ENCODE measurements at regions not wholly inside any gene's neighbourhood (a gene's known extent, or its start where the extent isn't known, plus 50 kb on each side); places are given as distances from the start of the nearest gene placed in this dataset.

DNA sequence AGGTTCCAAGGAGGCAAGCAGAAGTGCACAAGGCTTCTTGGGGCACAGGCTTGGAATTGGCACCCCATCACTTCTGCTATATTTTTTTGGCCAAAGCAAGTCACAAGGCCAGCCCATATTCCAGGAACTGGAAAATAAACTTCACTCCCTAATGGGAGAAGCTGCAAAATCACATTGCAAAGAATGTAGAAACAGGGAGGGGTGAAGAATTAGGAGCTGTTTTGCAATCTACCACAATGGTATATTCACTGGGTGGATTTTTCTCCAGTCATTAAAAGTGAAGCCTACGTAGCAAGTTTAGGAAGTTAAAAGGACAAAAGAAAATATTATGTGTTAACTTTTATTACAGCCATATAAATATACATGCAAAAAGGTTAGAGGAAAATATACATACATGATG lies 464.8 kb downstream of the COG6 start:
- Mint-ChIP-seq H3K9me3 (peaks cover 7% of the 10 kb centered on the region), H3K27me3 (no peaks in the 10 kb centered on the region), H3K4me1 (peaks cover 13% of the 10 kb centered on the region), H3K36me3 (peaks cover 9% of the 10 kb centered on the region), H3K4me3 (no peak overlapping the region), H3K27ac (no peak overlapping the region)
- CTCF ChIA-PET = interaction anchor here (0.8 kb wide), 1 partner anchor 322 kb away, joined by 3 read pairs; no protein-coding TSS in a partner anchor
- DNase-seq = no peak

DNA sequence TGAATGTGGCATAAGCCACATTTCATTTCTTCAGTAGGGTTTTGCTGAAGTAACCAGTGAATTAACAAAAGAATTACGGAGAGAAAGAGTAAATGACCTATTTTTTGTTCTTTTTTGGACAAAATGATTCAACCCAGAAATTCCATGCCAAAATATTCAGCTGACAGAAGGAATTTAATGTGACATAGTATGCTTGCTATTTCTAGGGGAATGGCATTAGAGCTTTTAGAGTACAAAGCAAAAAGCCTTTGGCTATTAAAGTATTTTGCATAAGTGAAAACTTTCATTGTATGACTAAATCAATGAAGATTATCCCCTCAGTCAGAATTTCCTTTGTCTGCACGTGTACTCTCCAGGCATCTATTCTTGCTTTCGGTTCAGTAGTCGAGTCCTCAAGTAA lies 465.3 kb downstream of the COG6 start:
- peaks cover 14% of the 10 kb centered on the region for H3K4me1 Mint-ChIP-seq
- no peak for DNase-seq
- H3K27ac Mint-ChIP-seq = no peak overlapping the region
- CTCF ChIA-PET = no interaction called here
- H3K9me3 Mint-ChIP-seq = peaks cover 7% of the 10 kb centered on the region
- H3K4me3 Mint-ChIP-seq = no peak overlapping the region
- no peaks in the 10 kb centered on the region for H3K27me3 Mint-ChIP-seq
- peaks cover 9% of the 10 kb centered on the region for H3K36me3 Mint-ChIP-seq

DNA sequence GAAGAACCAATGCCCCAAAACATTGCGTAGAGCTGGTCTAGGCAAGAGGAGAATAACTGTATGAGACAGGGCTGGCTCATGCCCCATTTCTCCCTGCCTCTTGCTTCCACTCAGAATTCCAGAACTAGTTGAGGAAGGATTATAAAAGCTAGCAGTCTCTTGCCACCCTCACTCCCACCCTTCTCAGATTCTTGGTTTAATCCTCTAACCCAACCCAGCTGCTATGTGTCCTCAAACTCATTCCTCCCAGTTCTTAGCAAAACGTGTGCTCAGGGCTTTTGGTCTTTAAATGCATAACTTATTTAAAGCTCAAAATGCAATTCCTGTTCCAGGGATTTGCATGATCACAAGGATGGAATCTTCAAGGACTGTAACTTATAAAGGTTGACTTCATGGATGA lies 466.3 kb downstream of the COG6 start:
- CTCF ChIA-PET = interaction anchor here (0.6 kb wide), 1 partner anchor 344 kb away, joined by 3 read pairs; no protein-coding TSS in a partner anchor
- Mint-ChIP-seq H3K4me1 (peaks cover 14% of the 10 kb centered on the region), H3K36me3 (peaks cover 9% of the 10 kb centered on the region), H3K9me3 (peaks cover 7% of the 10 kb centered on the region), H3K27me3 (no peaks in the 10 kb centered on the region), H3K4me3 (no peak overlapping the region), H3K27ac (no peak overlapping the region)
- DNase-seq = no peak

DNA sequence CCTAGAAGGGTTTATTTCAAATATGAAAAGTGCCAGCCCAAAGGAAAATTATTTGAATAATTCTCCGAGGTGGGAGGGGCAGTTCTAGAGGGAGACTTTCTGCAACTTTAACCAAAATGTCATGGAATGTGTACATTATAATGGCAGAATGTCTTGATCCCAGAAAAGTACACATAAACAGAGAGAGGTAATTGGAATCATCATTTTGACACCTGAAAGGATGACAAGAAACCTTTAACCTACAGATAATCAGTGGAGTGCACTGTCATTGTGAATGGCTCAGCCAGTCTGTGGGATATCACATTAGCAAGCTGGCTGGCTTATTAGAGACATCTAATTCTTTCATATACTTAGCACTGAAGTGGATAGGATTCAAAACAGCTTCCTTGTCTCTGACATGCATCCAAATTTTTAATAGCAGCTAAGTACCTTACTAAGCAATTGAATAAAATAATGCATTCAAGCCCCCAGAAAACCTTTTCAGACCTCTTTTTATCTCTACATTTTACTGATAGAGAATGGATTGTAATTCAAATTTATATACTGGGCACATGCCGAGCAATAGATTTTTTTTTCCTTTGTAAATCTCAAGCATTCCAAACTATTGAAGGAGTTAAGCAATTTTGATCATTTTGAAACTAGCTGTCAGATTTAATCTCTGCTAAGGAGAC lies 468.6 kb downstream of the COG6 start:
- Mint-ChIP-seq H3K27ac (no peak overlapping the region), H3K27me3 (no peaks in the 10 kb centered on the region), H3K4me1 (peaks cover 36% of the 10 kb centered on the region), H3K9me3 (peaks cover 17% of the 10 kb centered on the region), H3K4me3 (no peak overlapping the region), H3K36me3 (peaks cover 22% of the 10 kb centered on the region)
- CTCF ChIA-PET = no interaction called here
- no peak for DNase-seq

DNA sequence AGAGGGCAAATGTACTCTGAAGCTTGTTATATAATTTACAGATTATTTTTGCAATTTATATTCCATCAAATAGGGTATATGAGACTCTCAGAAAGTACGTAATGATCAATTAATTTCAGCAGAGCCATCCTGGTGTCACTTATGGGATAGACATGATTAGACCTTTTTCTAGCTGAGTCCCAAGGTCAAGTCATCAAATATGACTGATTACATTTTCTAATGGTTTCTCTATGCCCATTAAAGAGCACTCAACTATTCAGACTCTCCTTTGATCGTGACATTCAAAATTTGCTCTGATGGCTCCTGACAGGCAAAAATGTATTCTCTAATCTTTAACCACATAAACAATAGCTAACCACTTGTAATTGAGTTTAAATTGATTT lies 469.2 kb downstream of the COG6 start:
- Mint-ChIP-seq H3K27ac (no peak overlapping the region), H3K4me1 (peaks cover 40% of the 10 kb centered on the region), H3K4me3 (no peak overlapping the region), H3K9me3 (peaks cover 19% of the 10 kb centered on the region), H3K36me3 (peaks cover 19% of the 10 kb centered on the region), H3K27me3 (no peaks in the 10 kb centered on the region)
- CTCF ChIA-PET = no interaction called here
- no peak for DNase-seq

DNA sequence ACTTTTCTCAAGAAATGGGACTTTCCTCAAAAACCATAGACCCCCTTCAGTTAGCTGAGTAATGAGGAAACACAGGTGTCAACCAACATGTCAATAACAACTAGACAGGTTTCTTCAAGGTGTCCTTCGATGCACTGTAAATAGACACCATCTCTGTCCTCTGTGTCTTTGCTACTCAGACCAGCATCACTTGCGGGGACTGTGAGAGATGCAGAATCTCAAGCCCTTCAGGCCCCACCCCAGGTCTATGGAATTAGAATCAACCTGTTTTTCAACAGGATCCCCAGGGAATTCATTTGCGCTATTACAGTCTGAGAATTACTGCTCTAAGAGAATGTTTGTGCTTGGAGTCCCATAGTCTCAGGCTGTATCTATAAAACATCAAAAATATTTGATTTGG lies 469.9 kb downstream of the COG6 start:
- no peak overlapping the region for H3K27ac Mint-ChIP-seq
- no peak for DNase-seq
- peaks cover 19% of the 10 kb centered on the region for H3K36me3 Mint-ChIP-seq
- peaks cover 20% of the 10 kb centered on the region for H3K9me3 Mint-ChIP-seq
- H3K4me1 Mint-ChIP-seq = peaks cover 41% of the 10 kb centered on the region
- CTCF ChIA-PET = no interaction called here
- H3K4me3 Mint-ChIP-seq = no peak overlapping the region
- no peaks in the 10 kb centered on the region for H3K27me3 Mint-ChIP-seq

DNA sequence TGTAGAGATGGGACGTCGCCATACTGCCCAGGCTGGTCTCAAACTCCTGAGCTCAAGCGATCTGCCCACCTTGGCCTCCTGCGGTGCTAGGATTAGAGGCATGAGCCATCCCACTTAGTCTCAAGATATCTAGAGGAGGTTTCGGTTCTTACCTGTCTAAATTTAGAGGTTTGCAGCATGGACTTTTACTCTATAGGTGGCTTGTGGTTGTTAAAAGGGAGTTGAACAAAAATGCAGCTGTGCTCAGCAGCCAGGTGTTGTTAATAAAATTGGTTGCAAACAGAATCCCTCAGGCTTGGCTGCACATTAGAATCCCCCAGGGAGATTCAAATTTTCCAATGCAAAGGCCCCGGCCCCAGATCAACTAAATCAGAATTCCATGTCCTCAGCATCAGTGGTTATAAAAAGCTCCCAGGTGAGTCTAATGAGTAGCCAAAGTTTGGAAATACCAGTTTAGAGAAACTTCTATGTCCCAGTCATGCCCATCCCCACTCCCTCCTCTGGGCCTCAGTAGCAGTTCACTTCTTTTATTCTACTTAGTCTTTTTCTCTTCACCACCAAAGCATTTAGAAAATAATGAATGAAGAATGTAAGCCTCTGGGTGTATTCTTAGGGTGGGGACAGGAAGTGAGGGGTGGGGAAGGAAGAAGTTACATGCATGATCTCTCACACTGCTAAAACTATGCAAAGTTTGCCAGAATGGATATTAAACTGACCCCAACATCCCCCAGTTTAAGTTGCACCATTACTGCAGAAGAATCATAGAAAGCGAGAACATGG lies 471.0 kb downstream of the COG6 start:
- H3K4me1 Mint-ChIP-seq = peaks cover 41% of the 10 kb centered on the region

DNA sequence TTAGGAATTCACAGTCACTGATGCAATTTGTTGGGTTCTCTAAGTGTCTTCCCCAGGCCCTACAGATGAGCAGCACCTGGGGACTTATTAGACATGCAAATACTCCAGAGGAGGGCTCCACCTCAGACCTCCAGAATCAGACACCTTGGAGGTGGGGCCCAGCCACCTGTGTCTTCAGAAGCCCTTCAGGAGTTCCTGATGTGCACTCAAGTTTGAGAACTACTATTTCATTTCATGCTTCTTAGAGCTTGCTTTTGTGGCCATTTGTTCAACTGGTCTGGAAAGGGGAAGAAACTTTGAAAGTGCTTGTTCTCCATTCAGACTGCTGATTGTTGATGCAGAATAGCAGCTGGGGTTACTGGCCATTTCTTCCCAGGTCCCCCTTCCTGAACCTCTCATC lies 472.0 kb downstream of the COG6 start:
- Mint-ChIP-seq H3K36me3 (peaks cover 21% of the 10 kb centered on the region), H3K9me3 (peaks cover 27% of the 10 kb centered on the region), H3K4me1 (peaks cover 47% of the 10 kb centered on the region), H3K27ac (no peak overlapping the region), H3K27me3 (no peaks in the 10 kb centered on the region), H3K4me3 (no peak overlapping the region)
- CTCF ChIA-PET = interaction anchor here (1.1 kb wide), 1 partner anchor 77 kb away, joined by 3 read pairs; no protein-coding TSS in a partner anchor
- no peak for DNase-seq

More for the DNA sequence above, 471.0 kb downstream of the COG6 start:
- H3K9me3 Mint-ChIP-seq = peaks cover 25% of the 10 kb centered on the region
- H3K27me3 Mint-ChIP-seq = no peaks in the 10 kb centered on the region
- CTCF ChIA-PET = interaction anchor here (1.1 kb wide), 1 partner anchor 78 kb away, joined by 3 read pairs; no protein-coding TSS in a partner anchor
- peaks cover 19% of the 10 kb centered on the region for H3K36me3 Mint-ChIP-seq
- DNase-seq = no peak
- no peak overlapping the region for H3K27ac Mint-ChIP-seq
- no peak overlapping the region for H3K4me3 Mint-ChIP-seq

DNA sequence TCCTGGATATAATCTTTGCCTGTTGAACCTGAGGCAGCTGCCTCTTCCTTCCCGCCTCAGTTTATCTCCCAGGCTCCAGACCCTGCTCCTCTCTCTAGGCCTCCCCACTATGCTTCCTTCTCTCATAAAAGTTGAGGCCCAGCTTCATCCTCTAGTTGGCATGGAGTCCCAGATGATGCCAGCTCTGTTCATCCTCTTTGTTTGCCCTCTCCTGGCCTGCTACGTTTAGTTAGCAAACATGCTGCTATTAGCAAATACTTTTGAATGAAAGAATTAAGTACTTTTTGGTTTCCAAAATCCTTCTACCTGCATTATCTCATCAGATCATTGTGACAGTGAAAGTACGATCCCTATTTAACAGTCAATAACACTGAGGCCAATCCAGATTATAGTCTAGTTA lies 472.5 kb downstream of the COG6 start:
- Mint-ChIP-seq H3K4me1 (peaks cover 51% of the 10 kb centered on the region), H3K27ac (no peak overlapping the region), H3K27me3 (no peaks in the 10 kb centered on the region), H3K4me3 (no peak overlapping the region), H3K36me3 (peaks cover 21% of the 10 kb centered on the region), H3K9me3 (peaks cover 27% of the 10 kb centered on the region)
- CTCF ChIA-PET = interaction anchor here (0.8 to 1.1 kb wide), 2 partner anchors 58 to 76 kb away, joined by 3 read pairs; no protein-coding TSS in a partner anchor
- DNase-seq = no peak

DNA sequence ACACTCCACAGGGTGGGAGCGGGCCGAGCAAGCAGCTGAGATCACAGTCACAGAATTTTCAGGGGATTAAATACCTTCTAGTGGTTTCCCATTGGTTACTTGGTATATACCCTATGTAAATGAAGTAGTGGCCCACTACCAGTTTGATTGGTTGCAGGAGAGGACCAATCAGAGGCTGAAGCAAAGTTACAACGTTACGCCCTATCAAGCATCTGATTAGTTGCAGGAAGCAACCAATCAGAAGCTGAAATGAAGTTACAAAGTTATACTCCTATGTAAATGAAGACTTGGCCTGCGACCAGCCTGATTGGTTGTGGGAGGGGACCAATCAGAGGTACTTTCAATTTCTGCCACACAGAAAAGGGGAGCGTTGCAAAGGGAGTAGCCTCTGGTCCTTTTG lies 474.0 kb downstream of the COG6 start:
- DNase-seq = no peak
- H3K4me1 Mint-ChIP-seq = peaks cover 51% of the 10 kb centered on the region
- CTCF ChIA-PET = no interaction called here
- H3K36me3 Mint-ChIP-seq = peaks cover 21% of the 10 kb centered on the region
- no peak overlapping the region for H3K4me3 Mint-ChIP-seq
- no peak overlapping the region for H3K27ac Mint-ChIP-seq
- peaks cover 27% of the 10 kb centered on the region for H3K9me3 Mint-ChIP-seq
- H3K27me3 Mint-ChIP-seq = no peaks in the 10 kb centered on the region

DNA sequence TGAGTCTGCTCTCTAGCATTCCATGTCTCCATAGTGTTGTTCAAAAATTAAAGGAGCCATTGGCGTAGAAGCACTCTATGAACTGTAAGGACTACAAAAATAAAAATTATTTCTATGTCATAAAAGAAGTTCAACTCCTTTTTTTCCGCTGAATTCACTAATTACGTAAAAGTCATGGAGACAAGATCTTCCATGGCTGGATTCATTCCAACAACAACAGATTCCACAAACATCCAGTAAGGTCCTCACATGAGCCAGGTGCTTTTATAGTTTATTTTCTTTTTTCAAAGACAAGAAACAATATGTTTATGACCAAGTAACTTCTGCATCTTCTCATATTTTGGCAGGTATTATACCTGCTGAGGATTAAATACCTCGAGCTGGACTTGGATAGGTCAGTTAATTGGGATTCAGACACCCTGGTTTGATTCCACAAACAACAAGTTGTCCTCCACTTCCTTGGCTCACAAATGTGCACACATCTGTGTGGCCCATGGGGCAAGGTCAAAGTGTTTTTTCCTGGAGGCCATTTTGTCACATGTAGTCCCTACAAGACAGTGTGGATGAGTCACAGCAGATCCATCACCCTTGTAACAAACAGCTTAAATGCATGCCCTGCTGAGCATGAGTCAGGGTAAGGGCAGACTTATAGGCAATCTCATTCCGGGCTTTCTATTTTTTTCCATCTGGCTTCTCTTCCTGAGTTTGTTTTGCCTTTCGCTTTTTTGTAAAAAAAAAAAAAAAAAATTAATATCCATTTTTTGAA lies 475.6 kb downstream of the COG6 start:
- Mint-ChIP-seq H3K4me3 (no peak overlapping the region), H3K27me3 (no peaks in the 10 kb centered on the region), H3K4me1 (peaks cover 43% of the 10 kb centered on the region), H3K27ac (no peak overlapping the region), H3K36me3 (peaks cover 21% of the 10 kb centered on the region), H3K9me3 (peaks cover 27% of the 10 kb centered on the region)
- DNase-seq = no peak
- CTCF ChIA-PET = interaction anchor here (1.2 kb wide), 1 partner anchor 45 kb away, joined by 3 read pairs; no protein-coding TSS in a partner anchor

DNA sequence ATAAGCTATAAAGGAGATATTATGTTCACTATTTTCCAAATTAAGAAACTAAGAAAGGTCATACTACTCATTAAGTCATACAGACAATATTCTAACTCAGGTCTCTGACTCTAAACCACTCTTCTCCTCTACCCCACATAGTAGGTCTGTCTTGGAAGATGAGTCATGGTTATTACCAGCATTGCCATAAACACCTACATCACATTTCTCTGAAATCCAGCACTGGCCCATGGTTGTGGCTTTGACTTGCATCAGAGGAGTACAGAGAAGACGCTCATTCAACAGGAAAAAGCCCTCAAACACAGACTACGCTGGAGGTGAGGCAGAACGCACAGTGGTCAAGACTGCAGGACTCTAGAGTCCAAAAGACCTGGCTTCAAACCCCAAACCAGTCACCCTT lies 476.8 kb downstream of the COG6 start:
- no peak overlapping the region for H3K4me3 Mint-ChIP-seq

DNA sequence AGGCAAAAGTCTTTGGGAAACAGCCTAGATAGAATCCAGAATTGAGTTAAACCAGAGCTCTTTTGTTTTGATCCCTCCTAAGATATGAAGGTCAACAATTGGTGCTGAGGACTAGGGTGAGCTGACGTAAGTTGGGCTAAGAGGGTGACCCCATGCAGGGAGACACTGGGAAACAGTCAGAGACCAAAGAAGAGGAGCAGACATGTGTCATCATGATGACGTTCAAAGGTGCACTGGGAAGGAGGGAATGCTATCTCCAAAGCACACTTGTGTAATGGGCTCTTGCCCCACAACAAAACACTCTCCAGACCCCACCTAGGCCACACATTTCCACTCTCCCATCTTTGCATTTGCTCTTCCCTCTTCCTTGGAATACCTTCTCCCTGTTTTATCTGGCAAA lies 481.4 kb downstream of the COG6 start:
- Mint-ChIP-seq H3K36me3 (peaks cover under 1% of the 10 kb centered on the region), H3K4me3 (no peak overlapping the region), H3K4me1 (peaks cover 8% of the 10 kb centered on the region), H3K27ac (no peak overlapping the region), H3K27me3 (peaks cover 5% of the 10 kb centered on the region), H3K9me3 (peaks cover under 1% of the 10 kb centered on the region)
- DNase-seq = no peak
- CTCF ChIA-PET = no interaction called here

More for the DNA sequence above, 476.8 kb downstream of the COG6 start:
- Mint-ChIP-seq H3K27ac (no peak overlapping the region), H3K36me3 (peaks cover 17% of the 10 kb centered on the region), H3K27me3 (no peaks in the 10 kb centered on the region), H3K9me3 (peaks cover 24% of the 10 kb centered on the region), H3K4me1 (peaks cover 31% of the 10 kb centered on the region)
- CTCF ChIA-PET = no interaction called here
- DNase-seq = no peak

DNA sequence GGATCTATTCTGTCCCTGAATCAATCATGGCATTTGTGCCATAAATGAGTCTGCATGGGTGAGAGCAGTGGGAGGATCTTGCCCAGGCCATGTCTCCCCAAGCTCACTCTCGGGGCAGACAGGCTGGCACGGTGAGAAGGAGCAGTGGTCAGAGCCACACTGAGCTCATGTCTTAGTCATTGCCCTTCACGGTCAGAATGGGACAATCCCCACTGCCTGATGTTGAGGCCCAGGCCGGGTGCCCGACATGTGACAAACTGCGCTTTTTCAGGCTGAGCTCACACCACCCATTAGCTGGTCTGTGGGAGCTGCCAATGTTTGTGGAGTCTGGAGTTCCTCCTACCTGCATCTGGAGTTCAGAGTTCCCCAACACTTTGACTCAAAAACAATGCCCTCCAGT lies 481.9 kb downstream of the COG6 start:
- H3K27me3 Mint-ChIP-seq = peaks cover 5% of the 10 kb centered on the region
- H3K27ac Mint-ChIP-seq = no peak overlapping the region
- CTCF ChIA-PET = no interaction called here
- H3K4me3 Mint-ChIP-seq = no peak overlapping the region
- H3K36me3 Mint-ChIP-seq = no peaks in the 10 kb centered on the region
- no peak for DNase-seq
- H3K4me1 Mint-ChIP-seq = peaks cover 4% of the 10 kb centered on the region
- H3K9me3 Mint-ChIP-seq = no peaks in the 10 kb centered on the region
